ENCODE measurements at regions not wholly inside any gene's neighbourhood (a gene's known extent, or its start where the extent isn't known, plus 50 kb on each side); places are given as distances from the start of the nearest gene placed in this dataset.

- Histone ChIP-seq H2BK12ac (ENCODE audit: insufficient read length, low read depth, low read length) (no peak overlapping the region), H2BK20ac (ENCODE audit: low read depth, low read length, poor library complexity, severe bottlenecking) (no peak overlapping the region), H4K8ac (replicated peaks; ENCODE audit: insufficient read length, low read depth, low read length) (no peak overlapping the region), H3K4me1 (ENCODE audit: insufficient read depth, low read length) (no peaks in the 10 kb centered on the region; the same call in 1 of the 2 replicates), H3K18ac (ENCODE audit: insufficient read length, low read depth, low read length) (no peak overlapping the region), H3K27me3 (ENCODE audit: insufficient read depth, low read length) (no peaks in the 10 kb centered on the region), H3K4me2 (ENCODE audit: insufficient read depth, insufficient read length, low read length) (no peak overlapping the region), H3K56ac (ENCODE audit: insufficient read length, low read depth, low read length) (no peak overlapping the region), H2BK5ac (ENCODE audit: insufficient read length, low read length) (no peak overlapping the region), H3K27ac (ENCODE audit: insufficient read length, low read depth, low read length) (no peak overlapping the region), H3K4ac (ENCODE audit: low read depth, low read length) (no peak overlapping the region), H4K20me1 (ENCODE audit: control insufficient read depth, insufficient read depth, insufficient read length) (no peaks in the 10 kb centered on the region), H2BK15ac (ENCODE audit: low read depth, low read length) (no peak overlapping the region), H3K23ac (ENCODE audit: insufficient read length, low read depth, low read length) (no peak overlapping the region), H3K23me2 (ENCODE audit: insufficient read length, low read depth, low read length, poor library complexity, severe bottlenecking) (no peaks in the 10 kb centered on the region), H2BK120ac (ENCODE audit: low read depth, low read length, poor library complexity, severe bottlenecking) (no peak overlapping the region), H3K9ac (ENCODE audit: extremely low read depth, insufficient read length, low read length) (no peak overlapping the region), H2AFZ (ENCODE audit: low read length) (no peak overlapping the region), H3T11ph (ENCODE audit: low read length) (no peak overlapping the region), H2AK5ac (ENCODE audit: insufficient read length, low read length) (no peak overlapping the region), H4K5ac (ENCODE audit: insufficient read length, low read depth, low read length) (no peak overlapping the region), H3K14ac (ENCODE audit: insufficient read depth, low read length) (no peak overlapping the region), H4K91ac (ENCODE audit: insufficient read length, low read depth, low read length) (no peak overlapping the region), H3K9me3 (ENCODE audit: control insufficient read depth, low read depth, low read length) (no peaks in the 10 kb centered on the region), H3K79me2 (ENCODE audit: insufficient read depth, low read length) (no peaks in the 10 kb centered on the region), H3K79me1 (ENCODE audit: insufficient read depth, low read depth, low read length, poor library complexity, severe bottlenecking) (no peaks in the 10 kb centered on the region)
- Mint-ChIP-seq H3K27me3 (ENCODE audit: low read depth) (peaks cover 17% of the 10 kb centered on the region), H3K36me3 (ENCODE audit: insufficient read depth in 1 of 3, low read depth in 3 of 3) (no peaks in the 10 kb centered on the region), H3K27ac (no peak overlapping the region), H3K9me3 (no peaks in the 10 kb centered on the region), H3K4me1 (peaks cover 15 to 31% of the 10 kb centered on the region in 2 experiments), H3K4me3 (no peak overlapping the region)
- no CpG with 5 or more reads among the region's 4 CpGs for WGBS (ENCODE audit: extremely low coverage, insufficient read length, low lambda C conversion rate)
- no peak for TF ChIP-seq CTCF (conservative IDR thresholded peaks at IDR 0.05)
- DNase-seq: no peak
Measured at GRCh38 chr11:69974528-69974927, 103.6 kb upstream of the ANO1 start.
